ENCODE measurements at regions not wholly inside any gene's neighbourhood (a gene's known extent, or its start where the extent isn't known, plus 50 kb on each side); places are given as distances from the start of the nearest gene placed in this dataset.
A peak's percentile ranks its signal among the peaks of the same experiment; 100 is the strongest.

DNA sequence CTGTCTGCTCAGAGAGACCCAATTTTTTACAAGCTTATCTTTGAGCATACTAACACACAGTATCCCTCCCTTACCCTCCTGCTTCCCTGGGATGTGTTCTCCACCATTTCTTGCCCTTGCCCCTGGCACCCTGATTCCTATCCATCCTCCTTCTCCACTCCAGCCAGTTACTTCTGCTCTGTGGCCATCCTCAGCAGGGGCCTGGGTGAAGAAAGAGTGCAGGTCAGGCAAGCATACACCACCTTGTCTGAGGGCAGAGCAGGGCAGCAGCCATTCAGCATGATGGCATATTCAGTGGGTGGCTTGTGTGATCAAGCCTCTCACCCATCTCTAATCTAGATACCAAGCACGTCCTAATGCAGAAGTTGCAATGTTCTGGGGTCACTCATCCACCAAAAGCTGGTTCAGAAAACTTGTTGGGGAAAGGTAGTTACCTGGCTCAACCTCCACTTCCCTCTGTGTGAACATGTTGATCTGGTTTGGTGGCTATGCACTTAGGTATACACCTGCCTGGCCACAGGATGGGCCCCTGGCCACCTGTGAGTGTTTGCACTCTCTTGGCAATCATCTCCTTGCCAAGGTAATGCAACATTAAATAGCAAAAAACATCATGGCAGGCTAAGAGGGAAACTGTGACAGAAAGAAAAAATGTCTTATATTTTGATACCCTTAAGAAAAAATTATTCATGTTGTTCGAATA, 900.3 kb upstream of the MIR17HG start:
- Histone ChIP-seq H3K27ac (ENCODE audit: low read length) (no peak overlapping the region; the same call in 1 of the 2 replicates), H3K79me2 (ENCODE audit: low read length) (no peaks in the 10 kb centered on the region), H2AFZ (ENCODE audit: low read length) (no peak overlapping the region), H3K27me3 (ENCODE audit: low read length) (no peaks in the 10 kb centered on the region), H3K36me3 (ENCODE audit: low read depth, low read length) (no peaks in the 10 kb centered on the region), H3K4me2 (ENCODE audit: low read length) (no peak overlapping the region), H3K4me1 (ENCODE audit: insufficient read depth, low read length) (peaks cover 32% of the 10 kb centered on the region), H3K9me3 (ENCODE audit: low read length) (no peaks in the 10 kb centered on the region), H3K4me3 (ENCODE audit: low read length) (no peak overlapping the region), H3F3A (ENCODE audit: low read length, unreplicated experiment) (no peaks in the 10 kb centered on the region), H3K9ac (ENCODE audit: low read length) (no peak overlapping the region), H3K9me2 (replicated peaks; ENCODE audit: low read length) (no peaks in the 10 kb centered on the region), H4K20me1 (ENCODE audit: low read length) (no peaks in the 10 kb centered on the region)
- ATAC-seq (no peak), DNase-seq (peak; percentile 39)
- intact Hi-C loops (cut with micrococcal nuclease): no loop called here
- ChIA-PET POLR2A (ENCODE audit: unreplicated experiment) (no interaction called here), CTCF (no interaction called here)
- no TSS peak for BruUV-seq (replicated peaks)
- TF ChIP-seq EZH2 (IDR thresholded peaks at IDR 0.05; ENCODE audit: low read length, unreplicated experiment) (no peak), EZH2phosphoT487 (IDR thresholded peaks at IDR 0.05; ENCODE audit: borderline replicate concordance, low read length) (no peak)
- TF ChIP-seq, protein P1, sequence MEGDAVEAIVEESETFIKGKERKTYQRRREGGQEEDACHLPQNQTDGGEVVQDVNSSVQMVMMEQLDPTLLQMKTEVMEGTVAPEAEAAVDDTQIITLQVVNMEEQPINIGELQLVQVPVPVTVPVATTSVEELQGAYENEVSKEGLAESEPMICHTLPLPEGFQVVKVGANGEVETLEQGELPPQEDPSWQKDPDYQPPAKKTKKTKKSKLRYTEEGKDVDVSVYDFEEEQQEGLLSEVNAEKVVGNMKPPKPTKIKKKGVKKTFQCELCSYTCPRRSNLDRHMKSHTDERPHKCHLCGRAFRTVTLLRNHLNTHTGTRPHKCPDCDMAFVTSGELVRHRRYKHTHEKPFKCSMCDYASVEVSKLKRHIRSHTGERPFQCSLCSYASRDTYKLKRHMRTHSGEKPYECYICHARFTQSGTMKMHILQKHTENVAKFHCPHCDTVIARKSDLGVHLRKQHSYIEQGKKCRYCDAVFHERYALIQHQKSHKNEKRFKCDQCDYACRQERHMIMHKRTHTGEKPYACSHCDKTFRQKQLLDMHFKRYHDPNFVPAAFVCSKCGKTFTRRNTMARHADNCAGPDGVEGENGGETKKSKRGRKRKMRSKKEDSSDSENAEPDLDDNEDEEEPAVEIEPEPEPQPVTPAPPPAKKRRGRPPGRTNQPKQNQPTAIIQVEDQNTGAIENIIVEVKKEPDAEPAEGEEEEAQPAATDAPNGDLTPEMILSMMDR (conservative IDR thresholded peaks at IDR 0.05; ENCODE audit: low read depth, low read length): no peak

DNA sequence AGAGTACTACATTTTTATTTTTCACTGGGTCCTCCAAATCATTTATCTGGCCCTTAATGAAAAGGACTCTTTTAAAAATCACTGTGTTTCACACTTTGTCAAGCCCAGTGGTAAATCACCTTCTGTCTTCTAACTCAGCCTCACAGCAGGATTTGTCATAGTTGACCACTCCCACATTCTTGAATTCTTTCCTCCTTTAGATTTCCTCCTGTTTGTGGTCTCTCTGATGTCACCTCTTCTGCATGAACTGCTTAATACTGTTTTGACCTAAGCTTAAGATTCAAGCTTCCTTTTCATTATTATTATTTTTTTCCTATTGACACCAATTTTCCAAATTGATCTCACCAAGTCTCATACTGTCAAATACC, 899.8 kb upstream of the MIR17HG start:
- DNase-seq: peak; percentile 64
- POLR2A ChIA-PET (ENCODE audit: unreplicated experiment): no interaction called here
- no peaks in the 10 kb centered on the region for H3K36me3 ChIP-seq (ENCODE audit: low read depth, low read length)
- BruUV-seq (replicated peaks): no TSS peak
- H3K9me3 ChIP-seq (ENCODE audit: low read length): no peaks in the 10 kb centered on the region
- no peak overlapping the region for H3K9ac ChIP-seq (ENCODE audit: low read length)
- no peaks in the 10 kb centered on the region for H3K9me2 ChIP-seq (replicated peaks; ENCODE audit: low read length)
- no peaks in the 10 kb centered on the region for H4K20me1 ChIP-seq (ENCODE audit: low read length)
- ATAC-seq: peak; percentile 52; the same call in 1 of the 2 replicates
- no peak overlapping the region for H3K4me2 ChIP-seq (ENCODE audit: low read length)
- H3K4me3 ChIP-seq (ENCODE audit: low read length): no peak overlapping the region
- H3K79me2 ChIP-seq (ENCODE audit: low read length): no peaks in the 10 kb centered on the region
- TF ChIP-seq, protein P1 (conservative IDR thresholded peaks at IDR 0.05; ENCODE audit: low read depth, low read length): no peak
- TF ChIP-seq EZH2 (IDR thresholded peaks at IDR 0.05; ENCODE audit: low read length, unreplicated experiment): no peak
- TF ChIP-seq EZH2phosphoT487 (IDR thresholded peaks at IDR 0.05; ENCODE audit: borderline replicate concordance, low read length): no peak
- H3F3A ChIP-seq (ENCODE audit: low read length, unreplicated experiment): no peaks in the 10 kb centered on the region
- CTCF ChIA-PET: no interaction called here
- no peak overlapping the region for H2AFZ ChIP-seq (ENCODE audit: low read length)
- peaks cover 32% of the 10 kb centered on the region for H3K4me1 ChIP-seq (ENCODE audit: insufficient read depth, low read length)
- H3K27ac ChIP-seq (ENCODE audit: low read length): no peak overlapping the region; the same call in 1 of the 2 replicates
- intact Hi-C loops (cut with micrococcal nuclease): no loop called here
- H3K27me3 ChIP-seq (ENCODE audit: low read length): no peaks in the 10 kb centered on the region

DNA sequence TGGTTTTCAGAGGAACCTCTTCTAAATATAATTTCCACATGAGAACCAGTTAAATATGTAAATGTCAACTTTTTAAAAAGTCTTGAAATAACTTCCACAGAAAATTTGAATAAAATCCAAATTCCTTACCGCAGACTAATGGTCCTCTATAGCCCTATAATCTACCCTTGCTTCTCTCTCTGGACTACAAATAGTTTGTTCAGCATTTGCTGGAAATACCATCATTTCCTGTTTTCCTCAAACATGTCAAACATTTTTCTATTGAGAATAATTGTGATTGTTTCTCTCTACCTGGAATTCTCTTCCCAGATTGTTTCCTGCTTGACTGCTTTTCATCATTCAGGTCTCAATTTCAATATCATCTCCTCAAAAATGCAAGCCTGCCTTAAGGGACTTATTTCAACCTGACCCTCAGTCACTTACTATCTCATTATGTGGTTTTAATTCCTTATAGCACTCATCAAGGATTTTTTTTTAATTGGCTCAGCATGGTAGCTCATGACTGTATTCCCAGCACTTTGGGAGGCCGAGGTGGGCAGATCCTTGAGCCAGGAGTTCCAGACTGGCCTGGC, 898.9 kb upstream of the MIR17HG start:
- BruUV-seq (replicated peaks): no TSS peak
- TF ChIP-seq EZH2phosphoT487 (IDR thresholded peaks at IDR 0.05; ENCODE audit: borderline replicate concordance, low read length) (no peak), EZH2 (IDR thresholded peaks at IDR 0.05; ENCODE audit: low read length, unreplicated experiment) (no peak)
- TF ChIP-seq, protein P1 (conservative IDR thresholded peaks at IDR 0.05; ENCODE audit: low read depth, low read length): no peak
- ChIA-PET POLR2A (ENCODE audit: unreplicated experiment) (no interaction called here), CTCF (no interaction called here)
- Histone ChIP-seq H3K4me2 (ENCODE audit: low read length) (no peak overlapping the region), H3K27ac (ENCODE audit: low read length) (no peak overlapping the region), H3K9me2 (replicated peaks; ENCODE audit: low read length) (no peaks in the 10 kb centered on the region), H2AFZ (ENCODE audit: low read length) (no peak overlapping the region), H3K79me2 (ENCODE audit: low read length) (no peaks in the 10 kb centered on the region), H3K27me3 (ENCODE audit: low read length) (no peaks in the 10 kb centered on the region), H3K4me3 (ENCODE audit: low read length) (no peak overlapping the region), H3F3A (ENCODE audit: low read length, unreplicated experiment) (no peaks in the 10 kb centered on the region), H3K9me3 (ENCODE audit: low read length) (no peaks in the 10 kb centered on the region), H3K4me1 (ENCODE audit: insufficient read depth, low read length) (peaks cover 32% of the 10 kb centered on the region), H3K9ac (ENCODE audit: low read length) (no peak overlapping the region), H3K36me3 (ENCODE audit: low read depth, low read length) (no peaks in the 10 kb centered on the region), H4K20me1 (ENCODE audit: low read length) (no peaks in the 10 kb centered on the region)
- intact Hi-C loops (cut with micrococcal nuclease): no loop called here
- DNase-seq (no peak), ATAC-seq (no peak)
